ENCODE measurements at regions not wholly inside any gene's neighbourhood (a gene's known extent, or its start where the extent isn't known, plus 50 kb on each side); places are given as distances from the start of the nearest gene placed in this dataset.

GRCh38 chr4:34318773-34319172 lies 1925.5 kb downstream of the ARAP2 start:
- TF ChIP-seq, protein P1, sequence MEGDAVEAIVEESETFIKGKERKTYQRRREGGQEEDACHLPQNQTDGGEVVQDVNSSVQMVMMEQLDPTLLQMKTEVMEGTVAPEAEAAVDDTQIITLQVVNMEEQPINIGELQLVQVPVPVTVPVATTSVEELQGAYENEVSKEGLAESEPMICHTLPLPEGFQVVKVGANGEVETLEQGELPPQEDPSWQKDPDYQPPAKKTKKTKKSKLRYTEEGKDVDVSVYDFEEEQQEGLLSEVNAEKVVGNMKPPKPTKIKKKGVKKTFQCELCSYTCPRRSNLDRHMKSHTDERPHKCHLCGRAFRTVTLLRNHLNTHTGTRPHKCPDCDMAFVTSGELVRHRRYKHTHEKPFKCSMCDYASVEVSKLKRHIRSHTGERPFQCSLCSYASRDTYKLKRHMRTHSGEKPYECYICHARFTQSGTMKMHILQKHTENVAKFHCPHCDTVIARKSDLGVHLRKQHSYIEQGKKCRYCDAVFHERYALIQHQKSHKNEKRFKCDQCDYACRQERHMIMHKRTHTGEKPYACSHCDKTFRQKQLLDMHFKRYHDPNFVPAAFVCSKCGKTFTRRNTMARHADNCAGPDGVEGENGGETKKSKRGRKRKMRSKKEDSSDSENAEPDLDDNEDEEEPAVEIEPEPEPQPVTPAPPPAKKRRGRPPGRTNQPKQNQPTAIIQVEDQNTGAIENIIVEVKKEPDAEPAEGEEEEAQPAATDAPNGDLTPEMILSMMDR (conservative IDR thresholded peaks at IDR 0.05; ENCODE audit: low read depth, low read length) = no peak
- TF ChIP-seq EZH2 (IDR thresholded peaks at IDR 0.05; ENCODE audit: borderline replicate concordance, low read depth, low read length, poor library complexity, severe bottlenecking) = no peak
